Ovary (tissue), 7 donors: ENCODE measurements at regions not wholly inside any gene's neighbourhood (a gene's known extent, or its start where the extent isn't known, plus 50 kb on each side); places are given as distances from the start of the nearest gene placed in this dataset.

ENCODE experiments used
- DNase-seq, 5 donors: peaks; one replicate each; pipeline ENCODE4 v3.0.0-alpha.2; 2019 to 2020
- H3K27ac ChIP-seq, 2 donors: fragments of 200-600 bp; one replicate each; pipeline versions ENCODE4 v1.5.1 to v1.8.0; 2019 to 2022
- H3K27me3 ChIP-seq: fragments of 200-600 bp; one replicate; pipeline ENCODE4 v1.8.0; 2022
- H3K36me3 ChIP-seq: fragments of 200-600 bp; sonication (generic); one replicate; pipeline ENCODE4 v1.5.1; 2019
- H3K4me1 ChIP-seq: one replicate; pipeline ENCODE4 v1.8.1; 2013; ENCODE audit warnings: mild to moderate bottlenecking, moderate library complexity; ENCODE audit not compliant: insufficient read depth
- H3K4me3 ChIP-seq: fragments of 200-600 bp; sonication (generic); one replicate; pipeline ENCODE4 v1.5.1; 2017
- H3K9me3 ChIP-seq, 2 donors: fragments of 200-600 bp in 1 of 2; sonication (generic) in 1 of 2; one replicate each; pipeline versions ENCODE4 v1.5.1 to v1.8.1; 2013 to 2019; ENCODE audit warnings: mild to moderate bottlenecking in 1 of 2, moderate library complexity in 1 of 2
- EP300 ChIP-seq: sonication (generic); formaldehyde crosslinking; IDR thresholded peaks from one replicate; pipeline ENCODE4 v1.6.1; 2017; ENCODE audit warnings: antibody characterized with exemption
- POLR2A ChIP-seq: fragments of 450-650 bp; IDR thresholded peaks from one replicate; pipeline ENCODE4 v1.6.1; 2017; ENCODE audit warnings: antibody characterized with exemption, mild to moderate bottlenecking, moderate library complexity
- WGBS, 3 donors: extraction: QIAGEN DNeasy Blood & Tissue Kit in 1 of 3; methylation state at CpG; one replicate each; pipeline versions ENCODE4 v1.1.5 to v1.1.7; 2013 to 2017; 5-methylcytosine and 5-hydroxymethylcytosine counted together
- intact Hi-C, 4 donors: fragments of 100-400 bp; cut with DNase I; formaldehyde crosslinking; loops; one replicate each; pipeline versions ENCODE4 v1.11.0 to v1.15.1; 2022 to 2023
- TF ChIP-seq, protein P1 (sequence below), 3 donors: fragments of 450-650 bp in 2 of 3; fragments of 200-600 bp in 1 of 3; IDR thresholded peaks; one replicate each; pipeline versions ENCODE4 v1.5.1 to v1.8.0; 2016 to 2022; ENCODE audit warnings: antibody characterized with exemption in 3 of 3, mild to moderate bottlenecking in 1 of 3
- donor health status: DM: no; HTN: no; CAD: no; lungs with moderate emphysema.
- donor health status: DM: no; HTN: no; CAD: no.
- donor health status: Bipolar disorder and iron deficiency.
- donor health status: DM: no; HTN: no; CAD: no.
- donor health status: DM: yes; HTN: yes; CAD: no.

DNA sequence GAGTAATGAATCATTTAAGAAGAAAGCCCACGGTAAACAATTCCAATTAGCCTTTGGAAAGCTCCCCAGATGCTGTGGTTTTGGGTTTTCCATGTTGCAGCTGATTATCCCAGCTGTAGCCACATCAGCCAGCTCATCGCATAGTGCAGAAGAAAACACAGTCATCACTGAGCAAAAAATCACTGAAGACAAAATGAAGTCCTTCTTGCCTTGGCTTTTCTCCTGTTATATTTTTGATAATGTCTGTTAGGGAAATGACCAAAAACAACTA lies 193.0 kb upstream of the C1QTNF7 start:
- no peaks in the 10 kb centered on the region for H3K9me3 ChIP-seq
- intact Hi-C loops = loop anchor here in 3 of 4 donors (5.0 kb wide), 1 partner anchor 223 kb away; no protein-coding TSS in a partner anchor
- H3K27me3 ChIP-seq = no peaks in the 10 kb centered on the region
- no peaks in the 10 kb centered on the region for H3K36me3 ChIP-seq
- no peak overlapping the region for H3K4me3 ChIP-seq
- 14 to 15% (median 14%) methylated on average over 2 of the region's 2 CpGs for WGBS, 3 donors
- H3K4me1 ChIP-seq = peaks cover 5% of the 10 kb centered on the region
- TF ChIP-seq POLR2A (no peak), EP300 (no peak)
- TF ChIP-seq, protein P1, sequence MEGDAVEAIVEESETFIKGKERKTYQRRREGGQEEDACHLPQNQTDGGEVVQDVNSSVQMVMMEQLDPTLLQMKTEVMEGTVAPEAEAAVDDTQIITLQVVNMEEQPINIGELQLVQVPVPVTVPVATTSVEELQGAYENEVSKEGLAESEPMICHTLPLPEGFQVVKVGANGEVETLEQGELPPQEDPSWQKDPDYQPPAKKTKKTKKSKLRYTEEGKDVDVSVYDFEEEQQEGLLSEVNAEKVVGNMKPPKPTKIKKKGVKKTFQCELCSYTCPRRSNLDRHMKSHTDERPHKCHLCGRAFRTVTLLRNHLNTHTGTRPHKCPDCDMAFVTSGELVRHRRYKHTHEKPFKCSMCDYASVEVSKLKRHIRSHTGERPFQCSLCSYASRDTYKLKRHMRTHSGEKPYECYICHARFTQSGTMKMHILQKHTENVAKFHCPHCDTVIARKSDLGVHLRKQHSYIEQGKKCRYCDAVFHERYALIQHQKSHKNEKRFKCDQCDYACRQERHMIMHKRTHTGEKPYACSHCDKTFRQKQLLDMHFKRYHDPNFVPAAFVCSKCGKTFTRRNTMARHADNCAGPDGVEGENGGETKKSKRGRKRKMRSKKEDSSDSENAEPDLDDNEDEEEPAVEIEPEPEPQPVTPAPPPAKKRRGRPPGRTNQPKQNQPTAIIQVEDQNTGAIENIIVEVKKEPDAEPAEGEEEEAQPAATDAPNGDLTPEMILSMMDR (IDR thresholded peaks at IDR 0.05) = no peak
- H3K27ac ChIP-seq = no peak overlapping the region
- DNase-seq = no peak

DNA sequence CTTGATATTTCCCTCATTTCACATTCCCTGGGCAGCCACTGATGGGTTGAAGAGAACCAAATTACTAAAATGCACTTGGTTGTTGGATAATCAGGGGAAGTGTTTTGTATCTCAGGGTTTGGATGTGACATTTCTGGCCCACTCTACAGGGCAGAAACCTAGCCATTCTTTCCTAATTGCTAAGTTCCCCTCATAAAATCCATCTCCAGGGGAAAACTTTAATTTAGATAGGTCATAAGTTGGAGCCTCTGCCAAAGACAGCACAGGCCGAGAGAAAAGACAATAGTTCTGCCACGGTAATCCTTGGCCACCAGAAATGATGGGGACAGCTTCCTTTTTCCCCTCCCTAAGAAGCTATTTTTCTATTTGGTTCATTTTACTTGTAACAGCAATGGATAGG lies 192.7 kb upstream of the C1QTNF7 start:
- Histone ChIP-seq H3K27ac (no peak overlapping the region), H3K9me3 (no peaks in the 10 kb centered on the region), H3K36me3 (no peaks in the 10 kb centered on the region), H3K4me3 (no peak overlapping the region), H3K4me1 (peaks cover 5% of the 10 kb centered on the region), H3K27me3 (no peaks in the 10 kb centered on the region)
- no peak for DNase-seq
- WGBS, 3 donors = 38 to 46% (median 46%) methylated on average over 2 of the region's 2 CpGs
- TF ChIP-seq POLR2A = no peak
- TF ChIP-seq EP300 = no peak
- TF ChIP-seq, protein P1 (IDR thresholded peaks at IDR 0.05) = no peak
- intact Hi-C loops = loop anchor here in 1 of 4 donors (5.0 kb wide), 1 partner anchor 222 kb away; no protein-coding TSS in a partner anchor

DNA sequence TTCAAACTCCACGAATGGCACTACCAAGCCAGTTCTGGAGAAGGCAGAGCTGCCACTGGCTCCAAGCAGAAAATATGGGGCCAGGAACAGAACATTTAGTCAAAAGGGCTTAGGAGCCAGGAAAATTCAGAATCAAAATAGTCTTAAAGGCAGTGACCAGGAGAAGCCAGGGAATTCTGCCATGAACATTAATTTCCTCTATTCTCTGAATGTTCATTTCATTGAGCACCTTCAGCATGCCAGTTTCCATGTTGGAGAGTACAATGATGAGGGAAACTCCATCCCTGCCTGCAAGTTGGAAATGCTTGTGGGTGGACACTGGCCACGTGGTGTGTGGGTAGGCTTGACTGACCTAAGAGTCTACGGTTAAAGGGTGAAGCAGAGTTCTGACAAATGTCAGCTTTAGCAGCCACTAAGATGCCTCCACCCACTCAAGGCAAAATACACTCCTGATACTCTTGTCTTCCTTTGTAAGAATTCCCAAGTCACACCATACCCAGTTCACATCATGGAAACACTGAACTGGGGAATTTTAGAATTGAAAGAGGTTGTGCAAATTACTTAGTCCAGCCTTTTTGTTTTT lies 190.1 kb upstream of the C1QTNF7 start:
- no peaks in the 10 kb centered on the region for H3K36me3 ChIP-seq
- no peak overlapping the region for H3K4me3 ChIP-seq
- H3K9me3 ChIP-seq = no peaks in the 10 kb centered on the region
- H3K4me1 ChIP-seq = peaks cover under 1% of the 10 kb centered on the region
- intact Hi-C loops = loop anchor here in 2 of 4 donors (2.0 to 5.0 kb wide), 2 partner anchors 219 to 220 kb away; no protein-coding TSS in a partner anchor
- no peak overlapping the region for H3K27ac ChIP-seq
- no peak for DNase-seq
- WGBS, 3 donors = 82 to 92% (median 84%) methylated on average over 3 of the region's 3 CpGs
- no peaks in the 10 kb centered on the region for H3K27me3 ChIP-seq
- TF ChIP-seq POLR2A (no peak), EP300 (no peak)

DNA sequence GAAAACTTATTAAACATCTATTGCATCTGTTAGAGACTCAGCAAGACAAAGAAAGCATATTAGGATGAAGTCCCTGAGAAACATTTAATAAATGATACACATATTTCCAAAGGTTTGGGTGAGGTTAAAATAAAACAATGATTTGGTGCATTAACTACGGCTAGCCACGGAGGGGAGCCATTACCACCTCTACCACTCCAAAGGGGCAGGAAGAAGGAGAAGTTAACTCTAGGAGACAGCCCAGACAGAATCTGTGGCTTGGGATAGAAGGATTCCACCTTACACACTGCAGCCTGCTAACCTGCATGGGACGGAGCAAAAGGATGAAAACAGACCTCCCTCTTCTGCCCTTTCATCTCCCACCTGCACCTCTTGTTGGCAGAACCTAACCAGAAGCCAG lies 189.1 kb upstream of the C1QTNF7 start:
- peak in 4 of 5 donors; percentile 38 to 47 (median 42) for DNase-seq
- Histone ChIP-seq H3K27me3 (no peaks in the 10 kb centered on the region), H3K9me3 (no peaks in the 10 kb centered on the region), H3K27ac (no peak overlapping the region), H3K4me3 (no peak overlapping the region), H3K36me3 (no peaks in the 10 kb centered on the region), H3K4me1 (no peaks in the 10 kb centered on the region)
- TF ChIP-seq, protein P1 (IDR thresholded peaks at IDR 0.05) = peak in 2 of 3 donors; percentile 44 to 56
- TF ChIP-seq POLR2A (no peak), EP300 (no peak)
- intact Hi-C loops = loop anchor here in 2 of 4 donors (2.0 to 5.0 kb wide), 2 partner anchors 218 to 219 kb away; no protein-coding TSS in a partner anchor
- WGBS, 3 donors = 22 to 34% (median 28%) methylated on average over 3 of the region's 3 CpGs

DNA sequence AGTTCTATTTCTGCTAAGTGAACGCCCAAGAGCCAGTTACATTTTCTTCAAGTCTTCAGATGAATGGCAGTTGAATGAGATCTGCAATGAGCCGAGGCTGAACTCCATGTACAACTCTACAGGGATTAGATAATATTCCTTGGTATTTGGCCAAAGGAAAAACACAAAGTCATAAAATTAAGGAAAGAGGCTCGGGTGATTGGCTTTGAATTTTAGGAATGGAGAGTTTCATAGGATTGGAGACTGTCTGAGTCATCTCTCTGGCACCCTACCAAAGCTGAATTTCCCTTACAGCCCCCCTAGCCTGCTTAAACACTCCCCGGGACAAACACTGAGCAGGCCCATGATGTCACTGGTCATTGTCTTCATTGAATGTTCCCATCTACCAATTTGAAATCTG lies 188.0 kb upstream of the C1QTNF7 start:
- intact Hi-C loops = loop anchor here in 2 of 4 donors (2.0 to 5.0 kb wide), 2 partner anchors 217 kb away; no protein-coding TSS in a partner anchor
- Histone ChIP-seq H3K4me1 (no peaks in the 10 kb centered on the region), H3K27me3 (no peaks in the 10 kb centered on the region), H3K27ac (no peak overlapping the region), H3K36me3 (no peaks in the 10 kb centered on the region), H3K9me3 (no peaks in the 10 kb centered on the region), H3K4me3 (no peak overlapping the region)
- TF ChIP-seq, protein P1 (IDR thresholded peaks at IDR 0.05) = no peak
- TF ChIP-seq POLR2A (no peak), EP300 (no peak)
- WGBS, 3 donors = 31 to 60% (median 38%) methylated on average over 4 of the region's 4 CpGs
- no peak for DNase-seq
